ENCODE measurements at regions not wholly inside any gene's neighbourhood (a gene's known extent, or its start where the extent isn't known, plus 50 kb on each side); places are given as distances from the start of the nearest gene placed in this dataset.

GRCh38 chr1:29870621-29871020 lies 634.3 kb downstream of the PTPRU start:
- TF ChIP-seq CTCF (IDR thresholded peaks at IDR 0.05 in 8 of 11, conservative IDR thresholded peaks at IDR 0.05 in 3 of 11): no peak
- no peak for TF ChIP-seq POLR2A (IDR thresholded peaks at IDR 0.05)

All from spleen (tissue), 7 donors.